T-cell (primary cell): ENCODE measurements at regions not wholly inside any gene's neighbourhood (a gene's known extent, or its start where the extent isn't known, plus 50 kb on each side); places are given as distances from the start of the nearest gene placed in this dataset.
A peak's percentile ranks its signal among the peaks of the same experiment; 100 is the strongest.

Source experiments
- ATAC-seq, 4 experiments: fragments of 200-7000 bp in 3 of 4; fragments of 150-1000 bp in 1 of 4; cut with Tn5 transposase; replicated peaks in 1 of 4; 1 replicate in 3 of 4; 2 replicates in 1 of 4; pipeline ENCODE4 v1.10.0; 2021; ENCODE audit warnings: moderate library complexity in 3 of 4, mild to moderate bottlenecking in 2 of 4, moderate number of reproducible peaks in 1 of 4
- CTCF ChIA-PET, 2 donors: fragments of 300-600 bp; sonication (Branson Sonifier 250); formaldehyde crosslinking; loops; one replicate each; lab custom pipeline; 2022; ENCODE audit warnings: antibody characterized with exemption in 2 of 2; lab: Charles Lee
- POLR2A ChIA-PET, 2 donors: fragments of 300-600 bp; sonication (Branson Sonifier 250); formaldehyde crosslinking; loops; one replicate each; lab custom pipeline; 2022; ENCODE audit warnings: antibody characterized with exemption in 2 of 2; lab: Charles Lee
- DNase-seq, 35 experiments: peaks; one replicate each; pipeline versions ENCODE4 v3.0.0 to v3.0.0-alpha.2; 2013 to 2023
- H3K27ac ChIP-seq: one replicate; pipeline ENCODE4 v1.5.1; 2013; ENCODE audit warnings: low read length
- H3K27me3 ChIP-seq, 2 experiments: replicated peaks in 1 of 2; 1 replicate in 1 of 2; 2 replicates in 1 of 2; pipeline versions ENCODE4 v1.6.1 to v1.7.0; 2013; ENCODE audit warnings: low read length in 1 of 2, mixed read lengths in 1 of 2; ENCODE audit not compliant: control insufficient read depth in 2 of 2, insufficient read depth in 2 of 2; ENCODE audit errors: extremely low read depth in 1 of 2
- H3K36me3 ChIP-seq, 2 donors: 1 replicate in 1 of 2; 2 replicates in 1 of 2; pipeline versions ENCODE4 v1.6.1 to v1.7.0; 2013; ENCODE audit warnings: low read length in 1 of 2; ENCODE audit not compliant: control insufficient read depth in 2 of 2, insufficient read depth in 1 of 2; ENCODE audit errors: extremely low read depth in 1 of 2
- H3K4me1 ChIP-seq, 2 experiments: 1 replicate in 1 of 2; 2 replicates in 1 of 2; pipeline versions ENCODE4 v1.6.1 to v1.7.0; 2013; ENCODE audit warnings: low read length in 2 of 2, mixed read lengths in 1 of 2; ENCODE audit not compliant: insufficient read depth in 2 of 2, control insufficient read depth in 1 of 2; ENCODE audit errors: extremely low read depth in 1 of 2
- H3K4me3 ChIP-seq, 2 donors: 1 replicate in 1 of 2; 2 replicates in 1 of 2; pipeline versions ENCODE4 v1.5.1 to v1.7.0; 2013; ENCODE audit warnings: mild to moderate bottlenecking in 2 of 2, low read length in 1 of 2, moderate library complexity in 1 of 2; ENCODE audit not compliant: control insufficient read depth in 1 of 2; ENCODE audit errors: extremely low read depth in 1 of 2
- H3K9me3 ChIP-seq: 2 replicates; pipeline ENCODE4 v1.7.0; 2013
- H3K27ac Mint-ChIP-seq, 2 donors: one replicate each; pipeline ENCODE4 v1.8.0; 2020 to 2021; ENCODE audit warnings: mild to moderate bottlenecking in 2 of 2, mixed read lengths in 2 of 2
- H3K27me3 Mint-ChIP-seq, 2 donors: one replicate each; pipeline ENCODE4 v1.8.0; 2021 to 2022; ENCODE audit warnings: mixed read lengths in 2 of 2
- H3K36me3 Mint-ChIP-seq: one replicate; pipeline ENCODE4 v1.8.0; 2021; ENCODE audit warnings: mixed read lengths
- H3K4me1 Mint-ChIP-seq, 3 donors: one replicate each; pipeline ENCODE4 v1.8.0; 2020 to 2022; ENCODE audit warnings: mixed read lengths in 3 of 3, mild to moderate bottlenecking in 1 of 3
- H3K4me3 Mint-ChIP-seq, 3 donors: one replicate each; pipeline ENCODE4 v1.8.0; 2020 to 2022; ENCODE audit warnings: mild to moderate bottlenecking in 3 of 3, mixed read lengths in 3 of 3, moderate library complexity in 3 of 3
- H3K9me3 Mint-ChIP-seq, 3 donors: one replicate each; pipeline ENCODE4 v1.8.0; 2020 to 2022; ENCODE audit warnings: mixed read lengths in 3 of 3
- WGBS: methylation state at CpG from one replicate; pipeline ENCODE4 v1.1.5; 2013; ENCODE audit warnings: missing lambda C conversion rate; ENCODE audit not compliant: insufficient coverage; 5-methylcytosine and 5-hydroxymethylcytosine counted together

- no peaks in the 10 kb centered on the region for H3K4me1 Mint-ChIP-seq
- no peak overlapping the region for H3K4me3 ChIP-seq
- peaks cover 0 to 2% (median 0%) of the 10 kb centered on the region in 3 donors for H3K9me3 Mint-ChIP-seq
- H3K4me3 Mint-ChIP-seq = no peak overlapping the region
- H3K9me3 ChIP-seq = no peaks in the 10 kb centered on the region
- no peak overlapping the region for H3K27ac Mint-ChIP-seq
- DNase-seq (no peak), ATAC-seq (no peak)
- H3K27ac ChIP-seq = no peak overlapping the region
- H3K4me1 ChIP-seq = no peaks in the 10 kb centered on the region
- no peaks in the 10 kb centered on the region for H3K36me3 ChIP-seq
- no peaks in the 10 kb centered on the region for H3K27me3 Mint-ChIP-seq
- ChIA-PET CTCF (interaction anchor here (0.7 kb wide), 2 partner anchors 8 to 132 kb away, joined by 4 to 5 read pairs; no protein-coding TSS in a partner anchor), POLR2A (no interaction called here)
- no peaks in the 10 kb centered on the region for H3K36me3 Mint-ChIP-seq
- no peaks in the 10 kb centered on the region for H3K27me3 ChIP-seq
- WGBS = 52% methylated on average over 2 of the region's 3 CpGs
These were observed 67.5 kb upstream of the PIK3R1 start for GRCh38 chr5:68148096-68148495.

GRCh38 chr5:68147659-68148058, 67.9 kb upstream of the PIK3R1 start:
- Histone ChIP-seq H3K4me1 (no peaks in the 10 kb centered on the region), H3K36me3 (no peaks in the 10 kb centered on the region), H3K27me3 (no peaks in the 10 kb centered on the region), H3K27ac (no peak overlapping the region), H3K9me3 (no peaks in the 10 kb centered on the region), H3K4me3 (no peak overlapping the region)
- no peaks in the 10 kb centered on the region for H3K4me1 Mint-ChIP-seq
- no peaks in the 10 kb centered on the region for H3K27me3 Mint-ChIP-seq
- H3K27ac Mint-ChIP-seq = no peak overlapping the region
- no peak for ATAC-seq
- H3K9me3 Mint-ChIP-seq = peaks cover 0 to 2% (median 0%) of the 10 kb centered on the region in 3 donors
- H3K36me3 Mint-ChIP-seq = no peaks in the 10 kb centered on the region
- WGBS = no CpG with 5 or more reads among the region's 3 CpGs
- H3K4me3 Mint-ChIP-seq = no peak overlapping the region
- CTCF ChIA-PET = interaction anchor here (0.7 kb wide), 2 partner anchors 9 to 132 kb away, joined by 4 to 5 read pairs; no protein-coding TSS in a partner anchor
- POLR2A ChIA-PET = no interaction called here
- DNase-seq = no peak

- Mint-ChIP-seq H3K27ac (peak overlapping the region in 1 of 2 donors; percentile 44), H3K4me1 (peaks cover 0 to 11% (median 10%) of the 10 kb centered on the region in 3 donors), H3K9me3 (peaks cover 0 to 2% (median 0%) of the 10 kb centered on the region in 3 donors), H3K36me3 (no peaks in the 10 kb centered on the region), H3K27me3 (no peaks in the 10 kb centered on the region), H3K4me3 (no peak overlapping the region)
- CTCF ChIA-PET = no interaction called here
- Histone ChIP-seq H3K4me3 (no peak overlapping the region), H3K27ac (no peak overlapping the region), H3K36me3 (no peaks in the 10 kb centered on the region), H3K4me1 (no peaks in the 10 kb centered on the region), H3K27me3 (no peaks in the 10 kb centered on the region), H3K9me3 (no peaks in the 10 kb centered on the region)
- POLR2A ChIA-PET = interaction anchor here in 1 of 2 donors (0.6 kb wide), 1 partner anchor 53 kb away, joined by 3 read pairs; no protein-coding TSS in a partner anchor
- 25% methylated on average over 1 of the region's 4 CpGs for WGBS
- peak; percentile 31 to 72 (median 32) for ATAC-seq
- DNase-seq = peak in 5 of 35 experiments; percentile 0 to 54 (median 5)
These were observed 74.1 kb upstream of the PIK3R1 start for GRCh38 chr5:68141494-68141893.

GRCh38 chr5:68140763-68141162, 74.8 kb upstream of the PIK3R1 start:
- H3K4me3 Mint-ChIP-seq = no peak overlapping the region
- H3K9me3 Mint-ChIP-seq = peaks cover 0 to 2% (median 0%) of the 10 kb centered on the region in 3 donors
- ChIA-PET CTCF (no interaction called here), POLR2A (no interaction called here)
- H3K4me1 Mint-ChIP-seq = peaks cover 0 to 11% (median 10%) of the 10 kb centered on the region in 3 donors
- ATAC-seq (no peak), DNase-seq (no peak)
- H3K27me3 Mint-ChIP-seq = peaks cover 0 to 3% of the 10 kb centered on the region in 2 donors
- Histone ChIP-seq H3K9me3 (no peaks in the 10 kb centered on the region), H3K4me3 (no peak overlapping the region), H3K27ac (no peak overlapping the region), H3K27me3 (no peaks in the 10 kb centered on the region), H3K4me1 (no peaks in the 10 kb centered on the region), H3K36me3 (no peaks in the 10 kb centered on the region)
- peak overlapping the region in 1 of 2 donors; percentile 44 for H3K27ac Mint-ChIP-seq
- H3K36me3 Mint-ChIP-seq = no peaks in the 10 kb centered on the region
- 91% methylated on average over 1 of the region's 1 CpG for WGBS

GRCh38 chr5:68139611-68140441, 75.7 kb upstream of the PIK3R1 start:
- Histone ChIP-seq H3K27me3 (no peaks in the 10 kb centered on the region), H3K36me3 (no peaks in the 10 kb centered on the region), H3K27ac (no peak overlapping the region), H3K4me3 (no peak overlapping the region), H3K4me1 (no peaks in the 10 kb centered on the region), H3K9me3 (no peaks in the 10 kb centered on the region)
- POLR2A ChIA-PET = no interaction called here
- Mint-ChIP-seq H3K36me3 (no peaks in the 10 kb centered on the region), H3K27ac (no peak overlapping the region), H3K4me3 (no peak overlapping the region), H3K9me3 (peaks cover 0 to 2% (median 0%) of the 10 kb centered on the region in 3 donors), H3K4me1 (peaks cover 0 to 11% (median 10%) of the 10 kb centered on the region in 3 donors), H3K27me3 (peaks cover 3 to 11% of the 10 kb centered on the region in 2 donors)
- DNase-seq = no peak
- 20% methylated on average over 1 of the region's 3 CpGs for WGBS
- CTCF ChIA-PET = no interaction called here
- no peak for ATAC-seq

- Mint-ChIP-seq H3K9me3 (no peaks in the 10 kb centered on the region), H3K4me3 (no peak overlapping the region), H3K4me1 (peaks cover 0 to 11% (median 10%) of the 10 kb centered on the region in 3 donors), H3K27me3 (peaks cover 6 to 14% of the 10 kb centered on the region in 2 donors), H3K36me3 (no peaks in the 10 kb centered on the region), H3K27ac (no peak overlapping the region)
- no peak overlapping the region for H3K27ac ChIP-seq
- H3K27me3 ChIP-seq = no peaks in the 10 kb centered on the region
- no peaks in the 10 kb centered on the region for H3K36me3 ChIP-seq
- H3K4me3 ChIP-seq = no peak overlapping the region
- H3K4me1 ChIP-seq = no peaks in the 10 kb centered on the region
- no peak for DNase-seq
- ATAC-seq = no peak
- ChIA-PET POLR2A (no interaction called here), CTCF (no interaction called here)
- H3K9me3 ChIP-seq = no peaks in the 10 kb centered on the region
- no CpG with 5 or more reads among the region's 2 CpGs for WGBS
These were observed 77.9 kb upstream of the PIK3R1 start for GRCh38 chr5:68137511-68138140.
